ENCODE measurements at regions not wholly inside any gene's neighbourhood (a gene's known extent, or its start where the extent isn't known, plus 50 kb on each side); places are given as distances from the start of the nearest gene placed in this dataset.

GRCh38 chr5:114660791-114661190 lies 298.9 kb downstream of the KCNN2 start:
- Histone ChIP-seq H3K27me3 (no peaks in the 10 kb centered on the region), H3K4me1 (no peaks in the 10 kb centered on the region), H3K36me3 (no peaks in the 10 kb centered on the region), H3K4me3 (ENCODE audit: low read depth, low read length) (no peak overlapping the region), H3K9me3 (no peaks in the 10 kb centered on the region)
- DNase-seq: no peak
- no peak for TF ChIP-seq CTCF (IDR thresholded peaks at IDR 0.05; ENCODE audit: low read depth, low read length)

- no peaks in the 10 kb centered on the region for H3K27me3 ChIP-seq
- H3K36me3 ChIP-seq: no peaks in the 10 kb centered on the region
- no peak for TF ChIP-seq CTCF (IDR thresholded peaks at IDR 0.05; ENCODE audit: low read depth, low read length)
- H3K4me3 ChIP-seq (ENCODE audit: low read depth, low read length): no peak overlapping the region
- no peak for DNase-seq
- H3K9me3 ChIP-seq: no peaks in the 10 kb centered on the region
- H3K4me1 ChIP-seq: no peaks in the 10 kb centered on the region
Measured at GRCh38 chr5:114658194-114658593, 296.3 kb downstream of the KCNN2 start.

GRCh38 chr5:114657342-114658130 lies 295.7 kb downstream of the KCNN2 start:
- Histone ChIP-seq H3K4me1 (no peaks in the 10 kb centered on the region), H3K27me3 (no peaks in the 10 kb centered on the region), H3K36me3 (no peaks in the 10 kb centered on the region), H3K9me3 (no peaks in the 10 kb centered on the region), H3K4me3 (ENCODE audit: low read depth, low read length) (no peak overlapping the region)
- TF ChIP-seq CTCF (IDR thresholded peaks at IDR 0.05; ENCODE audit: low read depth, low read length): no peak
- no peak for DNase-seq

- H3K9me3 ChIP-seq: no peaks in the 10 kb centered on the region
- TF ChIP-seq CTCF (IDR thresholded peaks at IDR 0.05; ENCODE audit: low read depth, low read length): no peak
- H3K4me1 ChIP-seq: no peaks in the 10 kb centered on the region
- DNase-seq: no peak
- H3K4me3 ChIP-seq (ENCODE audit: low read depth, low read length): no peak overlapping the region
- H3K27me3 ChIP-seq: no peaks in the 10 kb centered on the region
- no peaks in the 10 kb centered on the region for H3K36me3 ChIP-seq
Measured at GRCh38 chr5:114649878-114650277, 288.0 kb downstream of the KCNN2 start.

- H3K9me3 ChIP-seq: no peaks in the 10 kb centered on the region
- TF ChIP-seq CTCF (IDR thresholded peaks at IDR 0.05; ENCODE audit: low read depth, low read length): no peak
- H3K4me1 ChIP-seq: no peaks in the 10 kb centered on the region
- H3K27me3 ChIP-seq: no peaks in the 10 kb centered on the region
- no peak for DNase-seq
- no peak overlapping the region for H3K4me3 ChIP-seq (ENCODE audit: low read depth, low read length)
- no peaks in the 10 kb centered on the region for H3K36me3 ChIP-seq
Measured at GRCh38 chr5:114648940-114649339, 287.1 kb downstream of the KCNN2 start.

GRCh38 chr5:114644576-114644975 lies 282.7 kb downstream of the KCNN2 start:
- no peaks in the 10 kb centered on the region for H3K4me1 ChIP-seq
- no peaks in the 10 kb centered on the region for H3K36me3 ChIP-seq
- no peak for DNase-seq
- no peak overlapping the region for H3K4me3 ChIP-seq (ENCODE audit: low read depth, low read length)
- no peaks in the 10 kb centered on the region for H3K27me3 ChIP-seq
- TF ChIP-seq CTCF (IDR thresholded peaks at IDR 0.05; ENCODE audit: low read depth, low read length): no peak
- H3K9me3 ChIP-seq: no peaks in the 10 kb centered on the region

All from BE2C (cell line).